Daoy (cell line): ENCODE measurements at regions not wholly inside any gene's neighbourhood (a gene's known extent, or its start where the extent isn't known, plus 50 kb on each side); places are given as distances from the start of the nearest gene placed in this dataset.

ENCODE experiments used
- DNase-seq: peaks from one replicate; pipeline ENCODE4 v3.0.0-alpha.2; 2015; ENCODE audit warnings: low read depth

GRCh38 chr4:181608181-181608580 lies 635.0 kb upstream of the TENM3 start:
- no peak for DNase-seq

- no peak for DNase-seq
Measured at GRCh38 chr4:181611033-181611711, 632.0 kb upstream of the TENM3 start.

GRCh38 chr4:181611946-181612600 lies 631.1 kb upstream of the TENM3 start:
- DNase-seq: no peak

GRCh38 chr4:181613200-181613599 lies 630.0 kb upstream of the TENM3 start:
- no peak for DNase-seq

- no peak for DNase-seq
Measured at GRCh38 chr4:181618038-181618618, 625.1 kb upstream of the TENM3 start.

- no peak for DNase-seq
Measured at GRCh38 chr4:181618896-181619295, 624.3 kb upstream of the TENM3 start.

GRCh38 chr4:181619651-181620050 lies 623.6 kb upstream of the TENM3 start:
- no peak for DNase-seq

- DNase-seq: no peak
Measured at GRCh38 chr4:181637186-181638105, 605.8 kb upstream of the TENM3 start.

- no peak for DNase-seq
Measured at GRCh38 chr4:181643466-181643865, 599.7 kb upstream of the TENM3 start.

- DNase-seq: no peak
Measured at GRCh38 chr4:181645489-181645888, 597.7 kb upstream of the TENM3 start.

- DNase-seq: no peak
Measured at GRCh38 chr4:181646864-181647263, 596.3 kb upstream of the TENM3 start.

GRCh38 chr4:181647396-181648147 lies 595.6 kb upstream of the TENM3 start:
- peak; percentile 36 for DNase-seq

- no peak for DNase-seq
Measured at GRCh38 chr4:181650033-181650825, 593.0 kb upstream of the TENM3 start.

GRCh38 chr4:181656748-181657147 lies 586.5 kb upstream of the TENM3 start:
- DNase-seq: no peak

- peak; percentile 27 for DNase-seq
Measured at GRCh38 chr4:181659202-181659601, 584.0 kb upstream of the TENM3 start.

- no peak for DNase-seq
Measured at GRCh38 chr4:181659876-181660275, 583.3 kb upstream of the TENM3 start.

- peak; percentile 35 for DNase-seq
Measured at GRCh38 chr4:181661090-181661489, 582.1 kb upstream of the TENM3 start.

- no peak for DNase-seq
Measured at GRCh38 chr4:181661923-181662322, 581.3 kb upstream of the TENM3 start.

- DNase-seq: peak; percentile 13
Measured at GRCh38 chr4:181662383-181662782, 580.8 kb upstream of the TENM3 start.

GRCh38 chr4:181670506-181670905 lies 572.7 kb upstream of the TENM3 start:
- DNase-seq: no peak

- DNase-seq: no peak
Measured at GRCh38 chr4:181671672-181672071, 571.5 kb upstream of the TENM3 start.
